AG09309 (cell line): ENCODE measurements at regions not wholly inside any gene's neighbourhood (a gene's known extent, or its start where the extent isn't known, plus 50 kb on each side); places are given as distances from the start of the nearest gene placed in this dataset.

Experiments used
- DNase-seq: peaks from one replicate; pipeline ENCODE4 v3.0.0-alpha.2; 2010; ENCODE audit warnings: low read depth
- H3K4me3 ChIP-seq: 2 replicates; pipeline ENCODE4 v1.5.1; 2011; ENCODE audit warnings: mild to moderate bottlenecking, low read depth, low read length, moderate library complexity; ENCODE audit not compliant: control insufficient read depth
- TF ChIP-seq, protein P1 (sequence below): IDR thresholded peaks from 2 replicates; pipeline ENCODE4 v1.5.1; 2011; ENCODE audit warnings: mild to moderate bottlenecking, low read depth, low read length, inconsistent platforms; ENCODE audit not compliant: insufficient read depth, control insufficient read depth; ENCODE audit errors: missing control alignments

DNA sequence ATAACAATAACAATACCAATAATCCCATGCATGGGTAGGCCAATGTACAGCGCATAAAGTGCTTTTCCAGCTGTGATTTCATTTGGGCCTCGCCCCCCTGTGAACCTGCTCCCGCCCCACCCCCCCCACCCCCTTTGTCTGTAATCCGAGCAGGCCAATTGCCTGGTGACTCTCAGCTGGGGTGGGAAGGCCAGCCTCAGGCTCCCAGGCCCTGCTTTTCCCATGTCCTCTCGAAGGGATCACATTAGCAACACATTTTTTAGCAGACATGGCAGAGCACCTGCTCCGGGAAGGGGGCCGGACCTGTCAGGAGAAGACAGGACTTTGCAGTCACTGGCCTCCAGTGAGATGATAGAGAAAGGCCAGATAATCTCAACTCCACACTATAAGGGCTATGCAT lies 439.3 kb downstream of the RPS24 start:
- no peak overlapping the region for H3K4me3 ChIP-seq
- DNase-seq, result no peak
- TF ChIP-seq, protein P1, sequence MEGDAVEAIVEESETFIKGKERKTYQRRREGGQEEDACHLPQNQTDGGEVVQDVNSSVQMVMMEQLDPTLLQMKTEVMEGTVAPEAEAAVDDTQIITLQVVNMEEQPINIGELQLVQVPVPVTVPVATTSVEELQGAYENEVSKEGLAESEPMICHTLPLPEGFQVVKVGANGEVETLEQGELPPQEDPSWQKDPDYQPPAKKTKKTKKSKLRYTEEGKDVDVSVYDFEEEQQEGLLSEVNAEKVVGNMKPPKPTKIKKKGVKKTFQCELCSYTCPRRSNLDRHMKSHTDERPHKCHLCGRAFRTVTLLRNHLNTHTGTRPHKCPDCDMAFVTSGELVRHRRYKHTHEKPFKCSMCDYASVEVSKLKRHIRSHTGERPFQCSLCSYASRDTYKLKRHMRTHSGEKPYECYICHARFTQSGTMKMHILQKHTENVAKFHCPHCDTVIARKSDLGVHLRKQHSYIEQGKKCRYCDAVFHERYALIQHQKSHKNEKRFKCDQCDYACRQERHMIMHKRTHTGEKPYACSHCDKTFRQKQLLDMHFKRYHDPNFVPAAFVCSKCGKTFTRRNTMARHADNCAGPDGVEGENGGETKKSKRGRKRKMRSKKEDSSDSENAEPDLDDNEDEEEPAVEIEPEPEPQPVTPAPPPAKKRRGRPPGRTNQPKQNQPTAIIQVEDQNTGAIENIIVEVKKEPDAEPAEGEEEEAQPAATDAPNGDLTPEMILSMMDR, result no peak

GRCh38 chr10:78474743-78475142 lies 441.1 kb downstream of the RPS24 start:
- DNase-seq, result no peak
- TF ChIP-seq, protein P1, result no peak
- H3K4me3 ChIP-seq, result no peak overlapping the region

- TF ChIP-seq, protein P1, result no peak
- no peak for DNase-seq
- H3K4me3 ChIP-seq, result no peak overlapping the region
Measured at GRCh38 chr10:78475437-78475836, 441.8 kb downstream of the RPS24 start.

DNA sequence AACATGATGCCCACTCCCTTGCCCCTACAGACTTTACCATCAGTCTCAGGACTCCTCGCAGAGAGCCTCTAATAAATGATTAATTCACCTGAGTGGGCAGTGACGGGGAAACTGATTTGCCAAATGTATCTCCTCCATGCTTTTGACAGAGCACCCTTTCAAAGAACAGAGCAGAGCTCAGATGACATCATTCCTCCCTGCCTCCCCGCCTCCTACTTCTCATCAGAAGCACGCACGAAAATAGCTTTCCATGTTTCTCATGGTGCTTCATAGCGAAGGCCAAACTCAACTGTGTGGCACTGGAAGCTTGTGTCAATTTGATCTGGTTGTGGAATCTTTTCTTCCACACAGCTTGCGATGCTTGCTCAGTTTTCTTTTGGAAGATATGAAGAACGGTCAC lies 442.5 kb downstream of the RPS24 start:
- no peak overlapping the region for H3K4me3 ChIP-seq
- no peak for DNase-seq
- TF ChIP-seq, protein P1, result no peak

DNA sequence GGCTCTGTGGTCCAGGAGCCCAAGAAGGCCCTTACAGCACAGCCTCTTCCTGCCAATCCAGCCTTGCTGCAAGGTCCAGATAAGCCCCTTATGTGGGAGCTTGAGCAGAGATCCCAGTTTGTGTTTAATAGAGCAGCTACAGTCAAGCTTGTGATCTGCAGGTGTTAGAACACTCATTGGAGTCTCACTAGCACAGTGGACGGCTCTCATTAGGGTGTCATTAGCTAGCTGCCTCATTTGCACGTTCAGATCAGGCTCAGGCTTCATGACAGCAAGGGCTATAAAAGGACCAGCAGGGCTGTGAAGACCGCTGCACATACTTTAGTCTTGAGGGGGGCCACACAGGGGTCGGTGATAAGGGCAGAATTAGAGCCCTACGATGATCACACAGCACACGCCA lies 443.2 kb downstream of the RPS24 start:
- no peak for DNase-seq
- TF ChIP-seq, protein P1, result no peak
- no peak overlapping the region for H3K4me3 ChIP-seq

GRCh38 chr10:78478919-78479318 lies 445.3 kb downstream of the RPS24 start:
- no peak overlapping the region for H3K4me3 ChIP-seq
- no peak for DNase-seq
- TF ChIP-seq, protein P1, result no peak

GRCh38 chr10:78479467-78479866 lies 445.8 kb downstream of the RPS24 start:
- TF ChIP-seq, protein P1, result no peak
- DNase-seq, result no peak
- H3K4me3 ChIP-seq, result no peak overlapping the region
